GM18498 (cell line): ENCODE measurements at regions not wholly inside any gene's neighbourhood (a gene's known extent, or its start where the extent isn't known, plus 50 kb on each side); places are given as distances from the start of the nearest gene placed in this dataset.

ENCODE experiments used
- ATAC-seq: cut with Tn5 transposase; IDR thresholded peaks from one replicate; pipeline ENCODE4 v1.9.1; 2021; ENCODE audit warnings: mild to moderate bottlenecking, moderate library complexity; ENCODE audit not compliant: unreplicated experiment

GRCh38 chr11:62030071-62030684, 62.7 kb upstream of the FTH1 start:
- no peak for ATAC-seq

DNA sequence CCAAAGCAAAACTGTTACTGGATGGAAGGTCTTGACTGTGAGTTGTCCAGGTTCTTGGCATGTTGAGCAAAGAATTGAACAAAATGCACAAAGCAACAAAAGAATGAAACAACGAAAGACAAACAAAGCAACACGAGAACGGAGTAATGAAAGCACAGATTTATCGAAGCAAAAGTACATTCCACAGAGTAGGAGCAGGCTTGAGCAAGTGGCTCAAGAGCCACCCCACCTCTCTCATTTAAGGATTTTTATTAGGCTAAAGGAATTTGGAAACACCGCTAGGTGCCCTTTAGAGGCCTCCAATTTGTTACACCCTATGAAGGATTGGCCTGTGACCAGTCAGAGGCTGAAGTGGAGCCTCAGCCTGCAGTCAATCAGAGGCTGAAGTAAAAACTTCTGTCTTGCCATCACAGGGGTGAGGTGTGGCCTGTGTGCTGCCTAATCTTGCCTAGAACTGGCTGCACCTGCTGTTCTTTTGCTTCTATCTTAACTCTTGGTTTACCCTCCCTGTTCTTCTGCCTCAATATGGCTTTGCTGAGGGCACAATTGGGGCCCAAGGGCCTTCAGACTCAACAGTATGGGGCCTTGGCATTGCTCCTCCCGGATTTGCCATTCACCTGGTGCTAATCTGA, 59.4 kb upstream of the FTH1 start:
- no peak for ATAC-seq

- peak; percentile 73 for ATAC-seq
Observed at GRCh38 chr11:62025487-62026105, 58.2 kb upstream of the FTH1 start.

DNA sequence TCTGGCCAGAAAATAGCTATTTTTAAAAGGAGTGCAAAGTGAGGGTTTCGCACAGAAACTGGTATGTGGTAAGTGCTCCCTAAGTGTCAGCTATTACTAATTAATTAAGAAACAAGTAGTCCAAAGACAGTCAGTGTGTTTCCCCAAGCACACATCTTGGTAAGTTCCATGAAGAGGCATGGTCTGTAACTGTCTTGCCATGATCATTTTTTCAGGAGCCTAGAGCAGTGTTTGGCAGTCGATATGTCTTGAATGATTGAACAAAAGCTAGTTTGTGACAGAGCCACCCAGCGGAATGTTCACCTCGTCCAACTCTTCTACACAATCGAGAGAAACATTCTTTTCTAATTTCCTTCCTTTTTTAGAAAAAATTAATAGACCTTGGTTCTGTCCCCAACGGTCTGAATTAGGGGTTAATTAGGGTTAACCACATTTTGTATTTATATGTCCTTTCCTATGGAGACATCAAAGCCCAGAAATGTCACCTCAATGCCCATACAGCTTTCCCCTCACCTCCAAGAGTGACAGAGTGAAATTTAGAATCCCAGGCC, 57.6 kb upstream of the FTH1 start:
- ATAC-seq = no peak

- ATAC-seq = no peak
Observed at GRCh38 chr11:62022211-62022610, 54.8 kb upstream of the FTH1 start.

DNA sequence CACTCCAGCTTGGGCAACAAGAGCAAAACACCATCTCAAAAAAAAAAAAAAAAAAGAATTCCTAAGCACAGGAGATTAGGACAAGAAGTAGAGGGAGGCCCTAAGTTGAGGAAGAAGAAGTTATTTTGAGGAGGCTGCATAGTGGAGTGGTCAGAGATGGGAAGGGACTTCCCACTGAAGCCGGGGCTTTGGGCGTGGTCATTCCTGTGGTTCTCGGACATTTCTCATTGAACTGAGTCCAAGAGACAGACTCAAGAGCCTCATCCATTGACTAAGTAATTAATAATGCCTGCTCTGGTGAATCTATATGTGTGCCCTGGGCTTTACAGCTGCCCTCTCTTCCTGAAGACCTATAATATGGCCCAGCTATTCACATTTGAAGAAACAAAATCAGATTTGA, 53.2 kb upstream of the FTH1 start:
- no peak for ATAC-seq

GRCh38 chr11:62018981-62019664, 51.7 kb upstream of the FTH1 start:
- no peak for ATAC-seq

- ATAC-seq = no peak
Observed at GRCh38 chr11:62017878-62018655, 50.6 kb upstream of the FTH1 start.
